Gastroesophageal sphincter (tissue), 4 donors: ENCODE measurements at regions not wholly inside any gene's neighbourhood (a gene's known extent, or its start where the extent isn't known, plus 50 kb on each side); places are given as distances from the start of the nearest gene placed in this dataset.

Experiments
- ATAC-seq: fragments of 150-250 bp; one replicate; pipeline ENCODE4 v1.9.1; 2016; ENCODE audit warnings: mild to moderate bottlenecking, moderate library complexity
- H3K27ac ChIP-seq, 4 donors: fragments of 200-600 bp; sonication (generic) in 3 of 4; 1 replicate in 3 of 4; 2 replicates in 1 of 4; pipeline ENCODE4 v1.5.1; 2016 to 2019
- H3K27me3 ChIP-seq: fragments of 200-600 bp; sonication (generic); one replicate; pipeline ENCODE4 v1.5.1; 2019
- H3K36me3 ChIP-seq, 2 donors: fragments of 200-600 bp; sonication (generic); one replicate each; pipeline ENCODE4 v1.5.1; 2019; ENCODE audit warnings: control low read depth in 1 of 2
- H3K4me1 ChIP-seq, 3 donors: fragments of 200-600 bp; sonication (generic); 1 replicate in 2 of 3; 2 replicates in 1 of 3; pipeline ENCODE4 v1.5.1; 2016 to 2019; ENCODE audit warnings: control low read depth in 2 of 3
- H3K4me3 ChIP-seq, 2 donors: fragments of 200-600 bp; sonication (generic); one replicate each; pipeline ENCODE4 v1.5.1; 2019; ENCODE audit warnings: mild to moderate bottlenecking in 1 of 2, moderate library complexity in 1 of 2
- H3K9me3 ChIP-seq, 3 donors: fragments of 200-600 bp; sonication (generic); one replicate each; pipeline ENCODE4 v1.5.1; 2017 to 2019; ENCODE audit warnings: control low read depth in 2 of 3
- EP300 ChIP-seq: sonication (generic); formaldehyde crosslinking; IDR thresholded peaks from one replicate; pipeline ENCODE4 v1.6.1; 2017; ENCODE audit warnings: antibody characterized with exemption, mild to moderate bottlenecking
- POLR2A ChIP-seq, 2 donors: fragments of 450-650 bp; IDR thresholded peaks; one replicate each; pipeline ENCODE4 v1.6.1; 2017; ENCODE audit warnings: antibody characterized with exemption in 2 of 2, mild to moderate bottlenecking in 2 of 2, moderate library complexity in 1 of 2
- POLR2AphosphoS5 ChIP-seq: sonication (generic); formaldehyde crosslinking; IDR thresholded peaks from one replicate; pipeline ENCODE4 v1.6.1; 2017; ENCODE audit warnings: antibody characterized with exemption
- WGBS, 2 donors: methylation state at CpG; one replicate each; pipeline ENCODE4 v1.1.5; 2018; ENCODE audit warnings: low coverage in 1 of 2; 5-methylcytosine and 5-hydroxymethylcytosine counted together
- TF ChIP-seq, protein P1 (sequence below), 4 experiments: fragments of 200-600 bp in 2 of 4; fragments of 450-650 bp in 2 of 4; sonication (generic) in 1 of 4; IDR thresholded peaks; one replicate each; pipeline ENCODE4 v1.5.1; 2017 to 2019; ENCODE audit warnings: antibody characterized with exemption in 4 of 4, mild to moderate bottlenecking in 2 of 4, moderate library complexity in 2 of 4

DNA sequence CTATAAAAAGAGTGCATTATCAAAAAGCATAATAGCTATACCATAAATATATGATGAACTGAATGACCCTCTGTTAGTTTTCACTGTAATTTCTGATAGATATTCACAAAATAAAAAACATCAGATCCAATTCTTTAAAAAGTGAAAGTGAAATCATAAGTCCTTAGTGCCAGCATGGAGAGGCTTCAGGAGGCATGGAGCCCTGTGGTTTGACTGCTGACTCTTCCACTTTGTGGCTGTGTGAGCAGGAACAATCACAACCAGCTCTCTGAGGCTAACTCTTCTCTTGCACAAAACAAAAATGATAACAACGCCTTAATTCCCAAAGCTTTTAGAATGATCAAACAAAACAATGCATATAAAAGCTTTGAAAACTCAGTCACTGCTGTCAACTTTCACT is 1143.9 kb downstream of the PDHA2 start:
- WGBS, 2 donors = 50 to 100% methylated on average over 1 of the region's 1 CpG
- no peaks in the 10 kb centered on the region for H3K36me3 ChIP-seq
- no peak overlapping the region for H3K27ac ChIP-seq
- H3K4me1 ChIP-seq = no peaks in the 10 kb centered on the region
- ATAC-seq = no peak
- H3K27me3 ChIP-seq = no peaks in the 10 kb centered on the region
- H3K4me3 ChIP-seq = no peak overlapping the region
- no peaks in the 10 kb centered on the region for H3K9me3 ChIP-seq
- TF ChIP-seq POLR2AphosphoS5 (no peak), EP300 (no peak), POLR2A (IDR thresholded peaks at IDR 0.05) (no peak)
- TF ChIP-seq, protein P1, sequence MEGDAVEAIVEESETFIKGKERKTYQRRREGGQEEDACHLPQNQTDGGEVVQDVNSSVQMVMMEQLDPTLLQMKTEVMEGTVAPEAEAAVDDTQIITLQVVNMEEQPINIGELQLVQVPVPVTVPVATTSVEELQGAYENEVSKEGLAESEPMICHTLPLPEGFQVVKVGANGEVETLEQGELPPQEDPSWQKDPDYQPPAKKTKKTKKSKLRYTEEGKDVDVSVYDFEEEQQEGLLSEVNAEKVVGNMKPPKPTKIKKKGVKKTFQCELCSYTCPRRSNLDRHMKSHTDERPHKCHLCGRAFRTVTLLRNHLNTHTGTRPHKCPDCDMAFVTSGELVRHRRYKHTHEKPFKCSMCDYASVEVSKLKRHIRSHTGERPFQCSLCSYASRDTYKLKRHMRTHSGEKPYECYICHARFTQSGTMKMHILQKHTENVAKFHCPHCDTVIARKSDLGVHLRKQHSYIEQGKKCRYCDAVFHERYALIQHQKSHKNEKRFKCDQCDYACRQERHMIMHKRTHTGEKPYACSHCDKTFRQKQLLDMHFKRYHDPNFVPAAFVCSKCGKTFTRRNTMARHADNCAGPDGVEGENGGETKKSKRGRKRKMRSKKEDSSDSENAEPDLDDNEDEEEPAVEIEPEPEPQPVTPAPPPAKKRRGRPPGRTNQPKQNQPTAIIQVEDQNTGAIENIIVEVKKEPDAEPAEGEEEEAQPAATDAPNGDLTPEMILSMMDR (IDR thresholded peaks at IDR 0.05) = no peak

DNA sequence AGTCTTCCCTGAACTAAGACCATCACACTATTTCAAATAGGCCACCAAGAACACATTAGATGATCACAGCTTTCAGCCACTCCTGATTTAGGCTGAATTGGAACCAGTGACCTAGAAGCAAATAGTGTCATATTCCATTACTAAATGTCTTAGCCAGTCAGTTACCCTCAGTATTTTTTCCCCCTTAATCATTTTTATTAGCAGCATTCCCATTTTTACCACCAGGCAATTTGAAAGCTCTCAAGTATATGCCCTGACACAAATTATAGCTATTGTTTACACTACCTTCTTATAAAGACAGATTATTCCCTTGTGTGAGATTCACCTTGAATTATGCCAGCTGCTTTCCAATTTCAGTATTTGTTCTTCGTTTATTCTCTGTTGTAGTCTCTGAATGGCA is 1146.9 kb downstream of the PDHA2 start:
- Histone ChIP-seq H3K27me3 (no peaks in the 10 kb centered on the region), H3K9me3 (no peaks in the 10 kb centered on the region), H3K36me3 (no peaks in the 10 kb centered on the region), H3K4me1 (no peaks in the 10 kb centered on the region), H3K4me3 (no peak overlapping the region), H3K27ac (no peak overlapping the region)
- no peak for ATAC-seq
- 53 to 67% methylated on average over 1 of the region's 1 CpG for WGBS, 2 donors
- TF ChIP-seq POLR2A (IDR thresholded peaks at IDR 0.05) = no peak
- no peak for TF ChIP-seq EP300
- TF ChIP-seq, protein P1 (IDR thresholded peaks at IDR 0.05) = no peak
- no peak for TF ChIP-seq POLR2AphosphoS5

DNA sequence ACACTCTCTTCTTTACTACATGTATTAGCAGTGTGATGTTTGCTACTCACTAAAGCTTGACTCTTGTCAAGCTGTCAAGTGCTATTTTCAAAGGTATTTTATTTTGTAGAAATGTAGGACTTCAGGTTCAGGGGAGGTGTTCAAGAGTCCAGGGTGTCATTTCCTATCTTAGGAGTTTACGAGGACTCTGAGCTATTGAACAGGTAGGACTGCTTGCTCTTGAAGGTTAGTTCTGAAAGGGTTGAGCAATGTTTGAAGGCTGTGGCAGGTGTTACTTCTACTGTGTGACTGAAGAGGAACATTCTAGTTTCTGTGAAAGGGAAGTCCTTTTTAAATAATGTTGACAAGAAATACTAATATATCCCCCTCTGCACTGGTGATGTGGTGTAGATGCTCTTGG is 1151.2 kb downstream of the PDHA2 start:
- Histone ChIP-seq H3K9me3 (no peaks in the 10 kb centered on the region), H3K4me1 (no peaks in the 10 kb centered on the region), H3K27ac (no peak overlapping the region), H3K36me3 (no peaks in the 10 kb centered on the region), H3K27me3 (no peaks in the 10 kb centered on the region), H3K4me3 (no peak overlapping the region)
- TF ChIP-seq EP300 (no peak), POLR2A (IDR thresholded peaks at IDR 0.05) (no peak), POLR2AphosphoS5 (no peak)
- TF ChIP-seq, protein P1 (IDR thresholded peaks at IDR 0.05) = no peak
- ATAC-seq = no peak
- 86 to 92% methylated on average over 1 of the region's 1 CpG for WGBS, 2 donors

DNA sequence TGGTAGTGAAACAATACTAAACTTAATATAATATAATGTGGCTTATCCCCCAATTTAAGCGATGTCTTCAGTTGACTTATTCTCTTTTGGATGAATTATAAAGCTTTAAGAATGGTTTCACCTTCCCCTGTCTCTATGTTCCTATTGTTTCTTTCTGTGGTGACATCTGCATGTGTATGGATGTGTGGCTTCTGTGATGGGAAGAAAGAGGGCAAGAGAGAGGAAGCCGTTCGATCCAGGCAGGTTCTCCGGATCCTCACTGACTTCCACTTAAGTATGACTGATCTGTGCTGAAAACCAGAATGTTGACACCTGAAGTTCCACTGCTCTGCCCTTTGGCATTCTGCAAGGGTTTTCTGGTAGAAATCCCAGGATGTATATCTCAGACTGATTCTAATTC is 1150.8 kb downstream of the STPG2 start:
- no peaks in the 10 kb centered on the region for H3K4me1 ChIP-seq
- TF ChIP-seq POLR2AphosphoS5 = no peak
- TF ChIP-seq POLR2A (IDR thresholded peaks at IDR 0.05) = no peak
- TF ChIP-seq, protein P1 (IDR thresholded peaks at IDR 0.05) = no peak
- TF ChIP-seq EP300 = no peak
- H3K27me3 ChIP-seq = no peaks in the 10 kb centered on the region
- WGBS, 2 donors = 70 to 96% methylated on average over 4 of the region's 4 CpGs
- H3K4me3 ChIP-seq = no peak overlapping the region
- no peaks in the 10 kb centered on the region for H3K9me3 ChIP-seq
- H3K36me3 ChIP-seq = no peaks in the 10 kb centered on the region
- no peak overlapping the region for H3K27ac ChIP-seq
- no peak for ATAC-seq

DNA sequence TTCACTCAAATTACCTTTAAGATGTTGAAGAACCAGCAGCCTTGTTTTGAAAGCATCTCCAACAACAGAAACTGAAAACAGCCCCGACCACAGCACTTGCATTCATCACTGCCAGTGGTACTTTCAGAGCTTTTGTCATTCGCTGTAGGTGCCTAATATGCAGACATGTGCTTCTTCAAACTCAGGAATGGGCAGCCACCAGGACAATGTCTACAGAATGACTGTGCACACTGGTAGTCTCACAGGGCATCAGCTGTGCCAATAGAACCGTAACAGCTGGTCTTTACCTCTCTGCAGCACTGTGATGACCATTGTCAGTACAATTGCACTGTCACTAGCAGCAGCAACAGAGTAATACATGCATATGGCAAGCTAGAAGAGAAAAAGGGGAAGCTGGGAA is 1149.7 kb downstream of the STPG2 start:
- H3K27me3 ChIP-seq = no peaks in the 10 kb centered on the region
- WGBS, 2 donors = 68 to 83% methylated on average over 1 to 3 of the region's 3 CpGs
- TF ChIP-seq, protein P1 (IDR thresholded peaks at IDR 0.05) = no peak
- no peak for TF ChIP-seq EP300
- no peak for TF ChIP-seq POLR2AphosphoS5
- no peak for TF ChIP-seq POLR2A (IDR thresholded peaks at IDR 0.05)
- H3K4me3 ChIP-seq = no peak overlapping the region
- H3K27ac ChIP-seq = no peak overlapping the region
- no peaks in the 10 kb centered on the region for H3K4me1 ChIP-seq
- H3K36me3 ChIP-seq = no peaks in the 10 kb centered on the region
- ATAC-seq = no peak
- H3K9me3 ChIP-seq = no peaks in the 10 kb centered on the region
